IPS DF 4.7 (cell line): ENCODE measurements at regions not wholly inside any gene's neighbourhood (a gene's known extent, or its start where the extent isn't known, plus 50 kb on each side); places are given as distances from the start of the nearest gene placed in this dataset.

Experiments
- DNase-seq: peaks from one replicate; pipeline ENCODE4 v3.0.0-alpha.2; 2013; ENCODE audit warnings: low spot score; ENCODE audit errors: extremely low read depth

GRCh38 chr4:137748616-137749015, 216.3 kb upstream of the PCDH18 start:
- DNase-seq = no peak

GRCh38 chr4:137740141-137740540, 207.8 kb upstream of the PCDH18 start:
- no peak for DNase-seq

- DNase-seq = no peak
These were observed 207.1 kb upstream of the PCDH18 start for GRCh38 chr4:137739391-137739790.

DNA sequence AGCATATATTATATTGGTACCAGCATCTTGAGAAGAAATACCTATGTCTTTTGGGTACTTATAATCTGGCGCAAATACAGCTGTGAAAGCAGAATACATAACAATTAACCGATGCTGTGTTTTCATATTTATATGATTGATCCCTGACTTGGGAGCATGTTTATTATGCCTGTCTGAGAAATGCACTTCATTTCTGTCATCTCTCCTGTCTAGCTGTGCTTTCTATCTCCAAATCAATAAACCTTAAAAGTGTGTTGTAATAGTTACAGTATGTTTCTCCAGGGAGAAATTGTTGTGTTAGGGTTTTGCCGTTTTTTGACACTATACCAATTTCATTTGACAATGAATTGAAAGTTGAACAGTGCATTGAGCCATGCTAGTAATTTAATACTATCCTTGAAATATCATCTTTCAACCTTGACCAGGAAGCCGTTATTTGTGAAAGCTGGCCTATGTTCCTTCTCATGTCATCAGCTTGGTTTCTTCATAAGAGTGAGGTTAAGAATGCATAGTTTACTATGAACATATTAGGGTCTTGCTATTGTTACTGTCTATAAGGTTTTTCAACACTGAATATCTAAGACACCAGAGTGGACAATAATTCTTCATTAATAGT, 206.2 kb upstream of the PCDH18 start:
- DNase-seq = no peak

DNA sequence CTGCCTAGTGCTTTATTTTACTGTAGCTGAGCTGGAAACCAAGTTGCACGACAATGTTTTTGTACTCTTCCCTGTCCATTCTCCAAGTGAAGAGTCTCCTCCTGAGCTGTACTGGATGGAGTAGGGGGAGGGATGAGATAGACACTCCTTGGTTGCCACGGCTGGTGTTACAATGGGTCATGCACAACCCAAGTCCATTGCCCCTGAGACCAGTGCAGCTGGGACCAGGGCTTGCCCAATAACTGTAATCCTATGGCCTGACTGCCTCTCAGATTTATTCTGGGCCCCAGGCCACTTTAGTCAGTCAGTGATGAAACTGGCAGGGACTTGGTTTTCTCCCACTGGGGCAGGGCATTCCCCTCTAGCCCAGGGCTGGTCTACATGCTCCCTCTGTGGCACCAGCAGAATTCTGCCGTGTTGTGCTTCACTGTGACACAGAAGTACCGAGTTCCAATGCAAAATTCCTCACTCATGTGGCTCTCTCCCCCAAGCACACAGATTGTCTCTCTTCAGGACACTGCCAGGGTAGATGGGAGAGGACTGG, 203.3 kb upstream of the PCDH18 start:
- no peak for DNase-seq

- peak; percentile 60 for DNase-seq
These were observed 201.2 kb upstream of the PCDH18 start for GRCh38 chr4:137733174-137734141.

GRCh38 chr4:137722910-137723309, 190.6 kb upstream of the PCDH18 start:
- no peak for DNase-seq

DNA sequence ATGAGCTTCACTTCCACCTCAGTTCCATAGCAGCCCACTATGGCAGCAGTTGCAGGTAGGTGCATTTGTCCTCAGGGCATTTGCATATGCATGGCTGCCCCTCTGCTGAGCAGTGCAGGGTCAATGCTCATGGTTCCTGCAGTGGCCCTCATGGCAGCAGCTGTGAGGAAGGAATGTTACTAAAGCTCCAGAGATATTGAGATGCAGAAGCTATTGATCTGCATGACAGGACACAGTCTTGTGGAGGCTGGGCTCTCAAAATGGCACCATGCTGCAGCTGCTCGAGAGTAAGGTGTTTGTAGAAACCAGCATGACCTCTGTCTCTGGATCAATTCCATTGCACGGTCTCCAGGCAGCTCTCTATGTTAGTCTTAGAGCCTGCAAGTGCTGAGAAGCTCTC, 179.2 kb upstream of the PCDH18 start:
- peak; percentile 28 for DNase-seq

GRCh38 chr4:137707626-137708025, 175.3 kb upstream of the PCDH18 start:
- DNase-seq = no peak

DNA sequence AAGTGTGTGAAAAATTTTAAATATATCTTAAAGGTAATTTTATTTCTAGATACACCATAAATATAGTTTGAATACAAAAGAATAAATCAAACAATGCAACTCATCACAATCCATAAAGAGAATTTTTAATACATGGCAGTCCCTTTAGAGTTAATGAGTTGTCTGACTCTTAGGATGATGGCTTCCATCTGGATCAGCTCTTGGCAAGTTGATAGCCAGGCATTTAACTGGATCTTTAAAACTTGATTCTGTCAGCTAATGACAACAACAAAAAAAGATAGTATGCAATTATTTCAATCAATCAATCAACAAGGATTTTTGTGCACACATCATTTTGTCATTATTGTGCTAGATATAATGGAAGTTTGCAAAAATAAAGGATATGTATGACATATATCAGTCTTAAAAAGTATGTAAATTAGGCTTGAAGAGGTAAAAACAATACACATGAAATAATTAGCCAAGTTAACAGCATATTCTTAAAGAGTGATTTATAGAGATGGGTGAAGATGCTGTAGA, 174.9 kb upstream of the PCDH18 start:
- no peak for DNase-seq

GRCh38 chr4:137705171-137705783, 173.0 kb upstream of the PCDH18 start:
- DNase-seq = no peak

- DNase-seq = no peak
These were observed 170.9 kb upstream of the PCDH18 start for GRCh38 chr4:137703195-137703594.

DNA sequence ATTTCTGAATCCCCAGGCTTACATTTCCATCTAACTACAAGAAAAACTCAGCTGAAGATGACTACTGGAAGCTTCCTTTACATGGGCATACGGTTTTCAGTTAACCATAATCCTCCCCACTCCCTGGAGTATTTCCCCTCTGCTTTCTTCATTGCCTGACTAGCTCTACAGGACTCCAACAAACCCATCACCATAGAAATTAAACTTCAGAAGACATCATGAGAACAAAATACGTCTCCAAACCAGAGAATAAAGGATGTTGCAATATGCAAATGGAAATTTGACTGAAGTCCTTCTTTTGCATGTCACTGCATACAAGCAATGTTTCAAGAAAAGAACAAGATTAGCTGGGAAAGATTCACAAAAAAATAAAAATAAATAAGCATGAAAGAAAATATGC, 170.2 kb upstream of the PCDH18 start:
- DNase-seq = no peak

DNA sequence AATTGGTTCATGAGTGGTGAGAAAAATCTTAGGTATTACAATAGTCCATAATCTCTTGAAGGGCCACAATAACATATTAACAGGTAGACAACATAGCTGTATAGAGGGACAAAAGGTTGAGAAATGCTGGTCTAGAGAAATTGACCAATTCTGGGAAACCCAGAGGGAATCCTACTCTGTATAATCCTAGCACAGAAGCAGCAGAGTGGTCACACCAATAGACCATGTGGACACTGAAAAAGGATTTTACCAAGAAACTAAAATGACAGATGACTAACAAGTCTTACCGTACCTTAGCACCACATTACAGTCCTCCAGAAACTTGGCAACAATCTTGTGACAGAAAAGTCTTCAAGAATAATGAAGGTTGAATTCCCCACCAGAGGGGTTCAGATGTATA, 169.1 kb upstream of the PCDH18 start:
- no peak for DNase-seq

DNA sequence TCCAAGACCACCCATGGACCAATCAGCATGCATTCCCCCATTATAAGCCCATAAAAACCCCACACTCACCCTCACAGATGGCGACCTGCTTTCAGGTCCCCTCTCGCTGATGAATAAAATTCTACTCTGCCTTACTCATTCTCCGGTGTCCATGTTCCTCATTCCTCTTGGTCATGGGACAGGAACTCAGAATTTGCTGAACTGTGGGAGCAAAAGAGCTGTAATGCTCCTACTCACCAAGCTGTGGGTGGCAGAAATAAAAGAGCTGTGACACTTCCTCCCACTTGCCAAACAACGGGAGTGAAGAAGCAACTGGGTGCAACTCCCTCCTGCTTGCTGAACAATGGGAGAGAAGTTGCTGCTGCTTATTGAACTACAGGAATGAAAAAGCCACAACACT, 168.5 kb upstream of the PCDH18 start:
- no peak for DNase-seq

GRCh38 chr4:137700072-137700471, 167.8 kb upstream of the PCDH18 start:
- DNase-seq = no peak

GRCh38 chr4:137694138-137694537, 161.8 kb upstream of the PCDH18 start:
- no peak for DNase-seq

DNA sequence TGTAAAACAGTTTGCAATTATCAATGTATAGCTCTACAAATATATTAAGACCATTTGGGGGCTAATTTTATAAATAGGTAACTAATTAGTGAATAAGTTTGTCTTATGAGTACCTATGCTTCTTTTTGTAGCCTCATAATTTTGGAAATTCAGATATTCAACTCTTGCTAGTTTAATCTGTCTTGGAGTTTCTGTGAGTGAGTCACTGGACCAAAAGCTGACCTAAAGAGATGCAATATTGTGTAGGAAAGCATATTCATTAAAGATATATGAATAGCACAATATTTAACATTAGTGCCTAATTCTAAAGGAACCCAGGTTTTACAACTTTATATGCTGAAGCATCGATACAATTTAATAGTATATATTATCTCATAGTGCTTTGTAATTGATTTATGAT, 161.3 kb upstream of the PCDH18 start:
- DNase-seq = no peak

DNA sequence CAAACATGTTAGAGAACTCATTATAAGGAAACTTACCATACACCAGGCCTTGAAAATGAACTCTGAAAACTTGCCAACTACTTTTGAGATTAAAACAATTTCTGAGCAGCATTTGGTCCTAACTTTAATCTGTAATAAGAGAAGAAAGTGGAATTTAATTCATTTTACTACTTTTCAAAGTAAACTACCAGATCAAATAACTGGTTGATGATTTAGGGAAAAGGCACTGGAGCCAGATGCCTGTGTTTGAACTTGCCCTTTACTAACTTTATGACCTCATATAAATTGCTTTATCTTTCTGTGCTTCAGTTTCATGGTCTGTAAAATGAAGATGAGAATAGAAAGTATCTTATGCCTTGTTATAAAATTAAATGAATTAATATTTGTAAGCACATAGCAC, 159.9 kb upstream of the PCDH18 start:
- no peak for DNase-seq

DNA sequence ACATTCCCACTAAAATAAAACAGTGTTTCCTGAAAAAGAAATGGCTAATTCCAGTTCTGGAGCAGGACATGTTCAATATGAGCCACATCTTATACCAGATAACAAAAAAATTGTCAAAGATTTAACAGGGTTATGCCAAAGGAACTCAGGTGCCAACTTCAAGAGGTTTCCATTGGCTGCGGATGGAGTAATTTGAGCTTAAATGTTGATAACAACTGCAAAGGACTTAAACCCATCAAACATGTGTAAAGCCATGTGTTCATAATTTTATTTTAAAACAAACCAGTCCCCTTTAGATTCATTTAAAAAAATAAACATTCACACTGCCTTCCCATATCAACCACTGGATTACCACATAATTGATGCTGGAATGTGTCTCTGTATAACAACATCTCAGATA, 156.4 kb upstream of the PCDH18 start:
- no peak for DNase-seq

DNA sequence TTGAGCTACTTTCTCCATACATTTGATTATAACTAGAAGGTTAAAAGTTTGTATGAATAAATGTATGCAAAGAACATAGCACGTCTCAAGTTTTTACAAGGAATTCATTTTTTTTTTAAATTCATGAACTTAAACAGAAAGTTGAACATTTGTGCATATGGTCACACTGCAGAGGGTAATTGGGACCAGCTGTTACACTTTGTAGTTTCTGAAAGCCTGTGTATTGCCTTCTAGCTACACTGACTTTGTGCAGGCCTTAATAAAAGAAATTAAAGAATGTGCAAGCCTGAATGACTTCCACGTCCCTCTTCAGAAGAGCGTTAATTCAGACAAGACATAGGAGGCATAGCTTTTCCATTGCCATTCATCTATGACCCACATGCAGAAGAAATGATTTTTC, 153.1 kb upstream of the PCDH18 start:
- DNase-seq = no peak

DNA sequence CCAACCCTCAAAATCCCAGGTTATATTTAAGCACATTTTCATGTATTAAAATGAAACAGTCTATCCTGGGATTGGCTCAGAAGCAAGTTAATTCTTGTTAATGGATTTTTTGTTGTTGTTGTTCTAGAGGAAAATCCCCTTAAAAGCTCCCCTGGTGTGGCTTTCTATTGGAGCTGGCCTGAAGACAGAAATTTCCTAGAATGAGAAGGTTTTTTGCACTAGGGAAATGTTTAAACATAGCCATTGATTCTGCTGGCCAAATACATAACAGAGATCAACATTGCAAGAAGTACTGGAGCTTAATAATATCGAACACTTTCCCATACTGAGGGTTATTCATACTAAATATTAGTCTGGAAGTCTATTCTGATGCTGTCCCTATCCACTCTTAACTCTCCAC, 148.8 kb upstream of the PCDH18 start:
- no peak for DNase-seq
